ENCODE measurements at regions not wholly inside any gene's neighbourhood (a gene's known extent, or its start where the extent isn't known, plus 50 kb on each side); places are given as distances from the start of the nearest gene placed in this dataset.

DNA sequence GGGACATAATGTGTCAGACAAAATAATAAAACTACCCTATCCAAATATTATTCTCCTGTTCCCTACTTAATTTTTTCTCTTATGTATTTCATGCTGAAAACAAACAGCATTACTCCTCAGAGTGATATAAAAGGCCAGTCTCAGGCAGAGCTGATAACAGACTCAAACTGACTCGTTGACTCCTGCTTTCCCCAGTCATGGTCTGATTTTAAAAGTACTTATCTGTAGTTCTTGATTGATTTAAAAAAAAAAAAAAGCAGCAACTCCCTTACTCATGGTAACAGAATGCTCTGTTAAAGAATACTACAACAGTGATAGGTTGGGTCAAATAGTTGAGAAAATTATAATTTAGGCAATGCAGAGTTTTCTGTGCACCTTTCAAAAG is 90.3 kb upstream of the BARX2 start:
- no peak for DNase-seq (ENCODE audit: low read depth)
- H3K4me3 ChIP-seq (ENCODE audit: low read depth, low read length): no peak overlapping the region
- TF ChIP-seq, protein P1, sequence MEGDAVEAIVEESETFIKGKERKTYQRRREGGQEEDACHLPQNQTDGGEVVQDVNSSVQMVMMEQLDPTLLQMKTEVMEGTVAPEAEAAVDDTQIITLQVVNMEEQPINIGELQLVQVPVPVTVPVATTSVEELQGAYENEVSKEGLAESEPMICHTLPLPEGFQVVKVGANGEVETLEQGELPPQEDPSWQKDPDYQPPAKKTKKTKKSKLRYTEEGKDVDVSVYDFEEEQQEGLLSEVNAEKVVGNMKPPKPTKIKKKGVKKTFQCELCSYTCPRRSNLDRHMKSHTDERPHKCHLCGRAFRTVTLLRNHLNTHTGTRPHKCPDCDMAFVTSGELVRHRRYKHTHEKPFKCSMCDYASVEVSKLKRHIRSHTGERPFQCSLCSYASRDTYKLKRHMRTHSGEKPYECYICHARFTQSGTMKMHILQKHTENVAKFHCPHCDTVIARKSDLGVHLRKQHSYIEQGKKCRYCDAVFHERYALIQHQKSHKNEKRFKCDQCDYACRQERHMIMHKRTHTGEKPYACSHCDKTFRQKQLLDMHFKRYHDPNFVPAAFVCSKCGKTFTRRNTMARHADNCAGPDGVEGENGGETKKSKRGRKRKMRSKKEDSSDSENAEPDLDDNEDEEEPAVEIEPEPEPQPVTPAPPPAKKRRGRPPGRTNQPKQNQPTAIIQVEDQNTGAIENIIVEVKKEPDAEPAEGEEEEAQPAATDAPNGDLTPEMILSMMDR (IDR thresholded peaks at IDR 0.05; ENCODE audit: insufficient read depth, low read depth, low read length, missing control alignments): no peak

DNA sequence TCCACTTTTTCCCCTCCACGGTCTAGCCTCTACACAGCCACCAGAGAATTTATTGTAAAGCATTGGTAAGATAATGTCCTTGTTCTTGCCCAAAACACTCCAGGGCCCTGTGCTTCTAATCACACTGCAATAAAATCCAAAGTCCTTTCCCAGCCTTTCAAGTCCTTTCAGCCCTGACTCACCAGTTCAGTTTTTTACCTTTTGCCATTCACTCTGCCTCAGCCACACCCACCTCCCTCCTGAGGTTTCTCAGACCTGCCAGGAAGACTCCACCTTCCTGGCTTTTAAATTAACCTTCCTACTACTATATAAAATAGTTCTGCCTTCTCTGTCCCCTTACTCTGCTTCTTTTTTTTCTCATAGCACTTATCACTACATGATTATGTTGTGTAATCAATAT is 91.0 kb upstream of the ARHGAP32 start:
- TF ChIP-seq, protein P1 (IDR thresholded peaks at IDR 0.05; ENCODE audit: insufficient read depth, low read depth, low read length, missing control alignments): no peak
- H3K4me3 ChIP-seq (ENCODE audit: low read depth, low read length): no peak overlapping the region
- no peak for DNase-seq (ENCODE audit: low read depth)

DNA sequence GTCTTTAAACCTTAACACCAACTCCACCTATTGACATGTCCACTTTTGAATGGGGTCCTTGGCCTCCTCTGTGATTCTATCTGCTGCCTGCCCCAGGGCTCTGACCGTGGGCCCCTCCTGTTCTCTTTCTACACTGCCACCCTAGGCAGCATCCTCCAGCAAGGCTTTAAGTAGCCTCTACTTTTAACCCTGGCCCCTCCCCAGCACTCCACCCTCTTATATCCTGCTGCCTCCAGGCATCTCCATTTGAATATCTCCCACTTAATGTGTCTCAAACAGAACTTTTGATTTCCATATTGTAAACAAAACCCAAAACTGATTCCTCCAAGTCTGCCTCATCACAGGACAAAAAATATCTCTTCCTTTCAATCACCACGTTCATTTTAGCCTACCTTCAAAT is 90.5 kb upstream of the ARHGAP32 start:
- TF ChIP-seq, protein P1 (IDR thresholded peaks at IDR 0.05; ENCODE audit: insufficient read depth, low read depth, low read length, missing control alignments): no peak
- no peak for DNase-seq (ENCODE audit: low read depth)
- H3K4me3 ChIP-seq (ENCODE audit: low read depth, low read length): no peak overlapping the region

DNA sequence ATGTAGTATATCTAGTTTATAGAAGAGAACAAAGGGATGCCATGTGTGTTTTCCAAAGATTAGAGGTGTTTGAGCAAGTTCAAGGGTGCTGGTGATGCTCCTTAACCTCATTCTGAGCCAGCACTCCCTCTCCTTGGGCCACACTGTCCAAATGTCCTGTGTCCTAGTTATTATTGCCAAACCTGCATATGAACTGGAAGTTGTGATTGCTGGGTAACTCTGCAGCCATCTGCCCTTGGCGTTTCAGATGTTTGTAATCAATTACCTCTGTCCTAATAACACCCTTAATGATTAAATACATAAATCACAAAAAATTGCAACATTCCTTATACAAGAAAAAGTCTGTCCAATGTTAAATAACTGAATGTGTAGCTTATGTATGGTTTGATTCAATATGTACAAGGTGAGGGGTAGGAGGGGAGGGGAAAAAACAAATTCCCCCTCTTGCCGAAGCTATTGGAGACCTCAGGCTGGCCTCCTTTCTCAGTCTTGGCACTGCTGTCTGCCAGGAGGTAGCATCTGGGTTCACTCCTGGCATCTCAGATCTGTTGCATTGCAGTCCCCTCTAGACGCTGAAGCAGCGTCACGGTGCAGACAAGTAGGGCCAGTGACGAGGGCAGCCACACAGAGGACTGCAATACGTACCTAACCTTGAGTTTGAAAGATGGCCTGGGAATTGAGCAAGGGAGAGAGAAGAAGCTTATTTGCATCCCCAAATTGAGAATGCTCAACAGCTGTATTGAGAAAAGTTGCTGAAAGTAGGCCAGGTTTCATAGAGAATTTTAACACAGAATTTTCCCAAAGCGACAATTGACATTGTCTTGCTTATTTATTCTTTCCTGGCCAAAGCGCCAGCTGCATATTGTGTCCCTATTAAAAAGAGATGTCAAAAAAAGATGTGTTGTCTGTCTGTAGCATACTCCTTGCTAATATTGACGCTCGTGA is 89.6 kb upstream of the ARHGAP32 start:
- no peak overlapping the region for H3K4me3 ChIP-seq (ENCODE audit: low read depth, low read length)
- TF ChIP-seq, protein P1 (IDR thresholded peaks at IDR 0.05; ENCODE audit: insufficient read depth, low read depth, low read length, missing control alignments): no peak
- no peak for DNase-seq (ENCODE audit: low read depth)

DNA sequence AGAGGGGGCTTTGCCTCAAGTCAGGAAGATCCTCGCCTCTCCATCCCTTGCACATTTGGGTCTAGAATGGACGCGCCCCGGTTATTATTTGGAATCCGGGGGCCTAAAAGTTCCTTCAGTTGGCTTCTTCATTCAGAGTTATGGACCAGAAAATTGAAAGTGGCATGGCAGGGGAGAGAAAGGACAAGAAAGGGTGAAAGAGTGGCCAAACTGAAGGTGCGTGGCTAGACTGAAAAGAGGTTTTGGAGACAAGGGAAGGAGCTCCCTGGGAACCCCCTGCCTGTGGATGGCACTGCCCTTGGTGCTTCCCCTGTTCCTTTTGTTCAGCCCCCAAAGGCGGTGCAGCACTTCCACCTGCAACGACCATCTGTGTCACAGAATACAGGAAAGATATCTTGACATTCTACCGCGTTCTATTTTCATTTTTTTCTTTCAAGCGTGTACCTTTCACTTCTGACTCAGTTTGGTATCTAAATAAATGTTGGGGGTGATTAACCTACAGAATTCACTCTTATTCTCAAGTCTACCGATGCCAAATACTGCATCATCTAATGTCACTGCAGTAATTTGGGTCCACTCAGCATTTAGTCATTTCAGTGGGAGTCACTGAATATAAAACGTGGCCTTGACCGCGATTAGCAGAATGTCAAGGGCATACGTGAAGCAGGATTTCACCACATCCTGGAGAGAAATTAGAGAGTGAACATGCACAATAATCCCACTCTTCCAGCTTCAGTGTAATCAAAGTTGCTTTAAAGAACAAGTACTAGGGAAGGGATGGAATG is 88.1 kb upstream of the ARHGAP32 start:
- H3K4me3 ChIP-seq (ENCODE audit: low read depth, low read length): peak overlapping the region; percentile 39
- DNase-seq (ENCODE audit: low read depth): no peak
- TF ChIP-seq, protein P1 (IDR thresholded peaks at IDR 0.05; ENCODE audit: insufficient read depth, low read depth, low read length, missing control alignments): no peak

DNA sequence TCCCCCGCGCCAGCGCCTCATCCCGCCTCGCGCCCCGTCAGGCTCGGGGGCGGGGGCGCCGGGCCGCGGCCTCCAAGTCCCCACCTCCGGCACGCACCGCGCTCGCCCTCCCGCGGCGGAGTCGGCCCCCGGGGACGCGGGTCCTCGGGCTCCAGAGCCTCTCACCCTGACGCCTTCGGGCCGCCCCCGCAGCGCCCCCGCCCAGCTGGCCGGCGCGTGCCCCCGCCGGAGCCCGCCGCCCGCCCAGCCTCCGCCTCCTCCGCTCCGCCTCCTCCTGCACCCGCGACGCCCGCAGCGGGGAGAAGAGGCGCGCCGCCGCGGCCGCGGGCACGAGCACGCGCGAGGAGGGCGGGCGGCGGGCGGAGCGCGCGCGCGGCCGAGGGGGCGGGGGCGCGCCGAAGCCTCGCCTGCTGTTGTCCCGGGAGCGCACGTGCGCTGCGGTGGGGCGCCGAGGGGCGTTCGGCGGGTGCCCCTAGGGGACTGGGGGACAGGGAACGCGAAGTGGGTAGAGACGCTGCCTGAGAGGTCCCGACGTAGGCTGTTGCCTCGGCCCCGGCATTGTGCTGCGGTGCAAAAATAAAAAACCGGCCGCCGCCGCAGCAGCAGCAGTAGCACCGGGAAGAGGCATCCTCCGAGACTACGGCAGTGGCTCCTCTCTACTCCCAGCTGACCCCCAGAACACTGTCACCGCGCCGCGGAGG is 87.4 kb upstream of the ARHGAP32 start:
- DNase-seq (ENCODE audit: low read depth): peak; percentile 57
- peak overlapping the region; percentile 39 for H3K4me3 ChIP-seq (ENCODE audit: low read depth, low read length)
- TF ChIP-seq, protein P1 (IDR thresholded peaks at IDR 0.05; ENCODE audit: insufficient read depth, low read depth, low read length, missing control alignments): no peak
